ENCODE measurements at regions not wholly inside any gene's neighbourhood (a gene's known extent, or its start where the extent isn't known, plus 50 kb on each side); places are given as distances from the start of the nearest gene placed in this dataset.
"Not testable (repeated sequence)": the region's sequence is repeated elsewhere in the genome, so short reads cannot be mapped to it uniquely, and the experiment has no call there.

DNA sequence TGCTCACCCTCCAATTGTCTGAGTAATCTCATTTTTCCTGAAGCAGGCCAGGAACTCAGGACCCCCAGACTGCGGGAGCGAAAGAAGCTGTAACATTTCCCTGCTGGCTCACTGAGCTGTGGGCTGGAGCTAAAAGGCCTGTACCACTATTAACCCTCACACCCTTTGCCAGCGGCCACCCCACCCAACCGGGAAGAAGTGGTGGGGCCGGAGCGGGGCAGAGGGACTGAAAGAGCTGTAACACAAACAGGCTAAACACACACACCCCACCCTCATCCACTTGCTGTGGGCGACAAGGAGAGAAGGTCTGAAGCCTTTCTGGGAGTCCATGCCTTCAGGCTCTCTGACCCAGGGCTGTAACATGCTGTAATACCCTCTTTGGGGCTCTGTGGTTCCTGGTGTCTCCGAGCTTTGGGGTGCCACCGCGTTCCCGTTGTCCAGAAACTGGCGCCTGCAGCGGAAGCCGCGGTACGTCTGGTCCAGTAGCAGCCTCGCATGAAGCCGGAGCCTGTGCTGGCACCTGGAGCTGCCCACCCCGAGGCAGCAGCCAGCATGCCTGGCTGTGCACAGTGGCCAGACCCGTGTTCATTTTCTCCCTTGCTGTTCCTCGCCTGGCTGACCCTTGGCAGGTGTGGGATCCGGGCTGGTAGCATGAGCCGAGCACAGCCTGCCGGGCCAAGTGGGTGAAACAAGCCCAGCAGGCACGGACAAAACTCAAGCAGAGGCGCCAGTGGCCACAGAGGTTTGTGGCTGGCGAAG is 345.5 kb upstream of the MGAT4C start:
- Histone ChIP-seq H3K4me3 (ENCODE audit: insufficient read length, low read depth) (no peak overlapping the region), H3K36me3 (ENCODE audit: insufficient read depth, insufficient read length, low read length) (no peaks in the 10 kb centered on the region), H3K9me3 (ENCODE audit: insufficient read depth, low read length) (no peaks in the 10 kb centered on the region), H3K4me1 (ENCODE audit: insufficient read depth, insufficient read length) (no peaks in the 10 kb centered on the region), H3K9ac (ENCODE audit: insufficient read length, low read depth) (no peak overlapping the region), H3K27me3 (ENCODE audit: insufficient read depth, insufficient read length) (no peaks in the 10 kb centered on the region)
- TF ChIP-seq SUZ12 (IDR thresholded peaks at IDR 0.05; ENCODE audit: extremely low read depth, insufficient read depth, insufficient read length) (no peak), YY1 (IDR thresholded peaks at IDR 0.05; ENCODE audit: insufficient read depth, insufficient read length) (no peak), ZNF274 (IDR thresholded peaks at IDR 0.05; ENCODE audit: low read depth, low read length) (no peak)
- no peak for DNase-seq (ENCODE audit: low read depth, low spot score)

DNA sequence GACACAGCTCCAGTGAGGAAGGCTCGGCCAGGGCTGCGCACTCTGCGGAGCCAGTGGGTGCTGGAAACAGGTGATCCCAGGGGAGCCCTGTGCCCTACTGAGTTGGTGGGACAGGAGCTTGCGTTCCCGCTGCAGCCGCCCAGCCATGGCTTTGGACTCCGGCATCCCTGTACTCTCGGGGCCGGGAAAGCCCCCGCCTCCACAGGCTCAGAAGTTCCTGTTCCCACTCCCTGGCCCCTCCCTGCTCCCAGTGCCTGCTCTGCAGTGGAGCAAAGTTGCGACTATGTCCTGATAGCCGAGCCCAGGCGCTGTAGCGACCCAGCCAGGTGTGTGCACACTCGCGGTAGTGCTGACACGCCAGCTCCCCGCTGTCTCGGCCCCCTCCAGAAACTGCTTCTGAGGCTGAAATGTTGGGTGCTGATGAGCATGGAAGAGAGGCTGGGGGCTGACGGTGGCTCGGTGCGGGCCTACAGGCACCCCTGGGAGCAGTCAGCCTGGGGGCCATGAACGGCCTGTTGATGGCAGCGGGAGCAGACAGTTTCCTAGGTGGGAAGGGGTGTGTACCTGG is 344.6 kb upstream of the MGAT4C start:
- TF ChIP-seq SUZ12 (IDR thresholded peaks at IDR 0.05; ENCODE audit: extremely low read depth, insufficient read depth, insufficient read length) (no peak), YY1 (IDR thresholded peaks at IDR 0.05; ENCODE audit: insufficient read depth, insufficient read length) (no peak), ZNF274 (IDR thresholded peaks at IDR 0.05; ENCODE audit: low read depth, low read length) (no peak)
- no peak overlapping the region for H3K9ac ChIP-seq (ENCODE audit: insufficient read length, low read depth)
- H3K27me3 ChIP-seq (ENCODE audit: insufficient read depth, insufficient read length) = no peaks in the 10 kb centered on the region
- H3K36me3 ChIP-seq (ENCODE audit: insufficient read depth, insufficient read length, low read length) = no peaks in the 10 kb centered on the region
- H3K4me1 ChIP-seq (ENCODE audit: insufficient read depth, insufficient read length) = no peaks in the 10 kb centered on the region
- no peak for DNase-seq (ENCODE audit: low read depth, low spot score)
- H3K9me3 ChIP-seq (ENCODE audit: insufficient read depth, low read length) = no peaks in the 10 kb centered on the region
- H3K4me3 ChIP-seq (ENCODE audit: insufficient read length, low read depth) = no peak overlapping the region

- Histone ChIP-seq H3K27me3 (ENCODE audit: insufficient read depth, insufficient read length) (no peaks in the 10 kb centered on the region), H3K9ac (ENCODE audit: insufficient read length, low read depth) (no peak overlapping the region), H3K4me3 (ENCODE audit: insufficient read length, low read depth) (no peak overlapping the region), H3K4me1 (ENCODE audit: insufficient read depth, insufficient read length) (no peaks in the 10 kb centered on the region), H3K9me3 (ENCODE audit: insufficient read depth, low read length) (no peaks in the 10 kb centered on the region), H3K36me3 (ENCODE audit: insufficient read depth, insufficient read length, low read length) (no peaks in the 10 kb centered on the region)
- no peak for DNase-seq (ENCODE audit: low read depth, low spot score)
- TF ChIP-seq ZNF274 (IDR thresholded peaks at IDR 0.05; ENCODE audit: low read depth, low read length) (no peak), SUZ12 (IDR thresholded peaks at IDR 0.05; ENCODE audit: extremely low read depth, insufficient read depth, insufficient read length) (no peak), YY1 (IDR thresholded peaks at IDR 0.05; ENCODE audit: insufficient read depth, insufficient read length) (no peak)
Observed at GRCh38 chr12:86597431-86597830, 341.2 kb upstream of the MGAT4C start.

GRCh38 chr12:86590296-86590695 is 334.1 kb upstream of the MGAT4C start:
- TF ChIP-seq ZNF274 (IDR thresholded peaks at IDR 0.05; ENCODE audit: low read depth, low read length) = no peak
- TF ChIP-seq SUZ12 (IDR thresholded peaks at IDR 0.05; ENCODE audit: extremely low read depth, insufficient read depth, insufficient read length) = no peak
- no peak for TF ChIP-seq YY1 (IDR thresholded peaks at IDR 0.05; ENCODE audit: insufficient read depth, insufficient read length)

GRCh38 chr12:86574143-86574542 is 318.0 kb upstream of the MGAT4C start:
- no peaks in the 10 kb centered on the region for H3K4me1 ChIP-seq (ENCODE audit: insufficient read depth, insufficient read length)
- TF ChIP-seq YY1 (IDR thresholded peaks at IDR 0.05; ENCODE audit: insufficient read depth, insufficient read length) (no peak), SUZ12 (IDR thresholded peaks at IDR 0.05; ENCODE audit: extremely low read depth, insufficient read depth, insufficient read length) (no peak), ZNF274 (IDR thresholded peaks at IDR 0.05; ENCODE audit: low read depth, low read length) (no peak)
- H3K27me3 ChIP-seq (ENCODE audit: insufficient read depth, insufficient read length) = no peaks in the 10 kb centered on the region
- H3K4me3 ChIP-seq (ENCODE audit: insufficient read length, low read depth) = no peak overlapping the region
- no peaks in the 10 kb centered on the region for H3K9me3 ChIP-seq (ENCODE audit: insufficient read depth, low read length)
- no peak for DNase-seq (ENCODE audit: low read depth, low spot score)
- H3K9ac ChIP-seq (ENCODE audit: insufficient read length, low read depth) = no peak overlapping the region
- no peaks in the 10 kb centered on the region for H3K36me3 ChIP-seq (ENCODE audit: insufficient read depth, insufficient read length, low read length)

More at GRCh38 chr12:86590296-86590695, 334.1 kb upstream of the MGAT4C start:
- Histone ChIP-seq H3K27me3 (ENCODE audit: insufficient read depth, insufficient read length) (no peaks in the 10 kb centered on the region), H3K36me3 (ENCODE audit: insufficient read depth, insufficient read length, low read length) (no peaks in the 10 kb centered on the region), H3K9me3 (ENCODE audit: insufficient read depth, low read length) (no peaks in the 10 kb centered on the region), H3K4me3 (ENCODE audit: insufficient read length, low read depth) (no peak overlapping the region), H3K9ac (ENCODE audit: insufficient read length, low read depth) (no peak overlapping the region), H3K4me1 (ENCODE audit: insufficient read depth, insufficient read length) (no peaks in the 10 kb centered on the region)
- DNase-seq (ENCODE audit: low read depth, low spot score) = no peak

DNA sequence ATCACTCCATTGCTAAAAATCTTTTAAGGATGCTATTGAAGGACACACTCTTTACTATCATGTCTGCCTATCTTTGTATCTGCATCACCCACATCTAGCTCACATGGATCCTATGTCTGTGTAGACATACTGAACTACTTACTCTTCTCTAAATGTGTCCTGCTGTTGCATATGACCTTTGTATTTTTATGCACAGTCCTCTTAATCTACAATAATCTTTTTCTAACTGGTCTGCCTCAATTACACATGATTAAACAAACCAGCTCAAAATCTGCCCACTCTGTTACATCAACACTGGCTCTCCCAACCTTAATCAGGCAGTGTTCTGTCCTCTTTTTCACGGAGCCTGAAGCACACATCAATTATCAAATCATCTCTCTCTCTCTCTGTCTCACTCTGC is 316.3 kb upstream of the MGAT4C start:
- Histone ChIP-seq H3K9me3 (ENCODE audit: insufficient read depth, low read length) (no peaks in the 10 kb centered on the region), H3K36me3 (ENCODE audit: insufficient read depth, insufficient read length, low read length) (no peaks in the 10 kb centered on the region), H3K4me3 (ENCODE audit: insufficient read length, low read depth) (no peak overlapping the region), H3K27me3 (ENCODE audit: insufficient read depth, insufficient read length) (no peaks in the 10 kb centered on the region), H3K4me1 (ENCODE audit: insufficient read depth, insufficient read length) (no peaks in the 10 kb centered on the region), H3K9ac (ENCODE audit: insufficient read length, low read depth) (no peak overlapping the region)
- no peak for TF ChIP-seq SUZ12 (IDR thresholded peaks at IDR 0.05; ENCODE audit: extremely low read depth, insufficient read depth, insufficient read length)
- no peak for TF ChIP-seq ZNF274 (IDR thresholded peaks at IDR 0.05; ENCODE audit: low read depth, low read length)
- no peak for TF ChIP-seq YY1 (IDR thresholded peaks at IDR 0.05; ENCODE audit: insufficient read depth, insufficient read length)
- no peak for DNase-seq (ENCODE audit: low read depth, low spot score)

DNA sequence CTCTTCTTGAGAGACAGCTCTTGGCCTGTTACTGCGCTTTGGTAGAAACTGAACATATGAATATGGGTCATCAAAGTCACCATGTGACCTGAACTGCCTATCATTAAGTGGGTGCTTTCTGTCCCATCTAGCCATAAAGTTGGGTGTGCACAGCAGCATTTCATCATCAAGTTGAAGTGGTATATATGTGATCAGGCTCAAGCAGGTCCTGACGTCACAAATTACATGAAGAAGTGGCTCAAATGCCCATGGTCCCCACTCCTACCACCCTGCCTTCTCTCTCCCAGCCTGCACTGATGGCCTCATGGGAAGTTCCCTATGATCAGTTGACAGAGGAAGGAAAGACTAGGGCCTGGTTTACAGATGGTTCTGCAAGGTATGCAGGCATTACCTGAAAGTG is 308.8 kb upstream of the MGAT4C start:
- DNase-seq (ENCODE audit: low read depth, low spot score) = no peak
- Histone ChIP-seq H3K4me3 (ENCODE audit: insufficient read length, low read depth) (no peak overlapping the region), H3K4me1 (ENCODE audit: insufficient read depth, insufficient read length) (no peaks in the 10 kb centered on the region), H3K27me3 (ENCODE audit: insufficient read depth, insufficient read length) (no peaks in the 10 kb centered on the region), H3K9me3 (ENCODE audit: insufficient read depth, low read length) (peaks cover 5% of the 10 kb centered on the region), H3K9ac (ENCODE audit: insufficient read length, low read depth) (no peak overlapping the region), H3K36me3 (ENCODE audit: insufficient read depth, insufficient read length, low read length) (no peaks in the 10 kb centered on the region)
- no peak for TF ChIP-seq YY1 (IDR thresholded peaks at IDR 0.05; ENCODE audit: insufficient read depth, insufficient read length)

GRCh38 chr12:86555491-86555890 is 299.3 kb upstream of the MGAT4C start:
- H3K4me3 ChIP-seq (ENCODE audit: insufficient read length, low read depth); DNase-seq (ENCODE audit: low read depth, low spot score); H3K36me3 ChIP-seq (ENCODE audit: insufficient read depth, insufficient read length, low read length); H3K9ac ChIP-seq (ENCODE audit: insufficient read length, low read depth); H3K9me3 ChIP-seq (ENCODE audit: insufficient read depth, low read length); H3K27me3 ChIP-seq (ENCODE audit: insufficient read depth, insufficient read length); H3K4me1 ChIP-seq (ENCODE audit: insufficient read depth, insufficient read length): not testable (repeated sequence)
